Right hindlimb (tissue), 1 donor: ENCODE measurements at regions not wholly inside any gene's neighbourhood (a gene's known extent, or its start where the extent isn't known, plus 50 kb on each side); places are given as distances from the start of the nearest gene placed in this dataset.

Source experiments
- DNase-seq: peaks from one replicate; pipeline ENCODE4 v3.0.0-alpha.2; 2018

DNA sequence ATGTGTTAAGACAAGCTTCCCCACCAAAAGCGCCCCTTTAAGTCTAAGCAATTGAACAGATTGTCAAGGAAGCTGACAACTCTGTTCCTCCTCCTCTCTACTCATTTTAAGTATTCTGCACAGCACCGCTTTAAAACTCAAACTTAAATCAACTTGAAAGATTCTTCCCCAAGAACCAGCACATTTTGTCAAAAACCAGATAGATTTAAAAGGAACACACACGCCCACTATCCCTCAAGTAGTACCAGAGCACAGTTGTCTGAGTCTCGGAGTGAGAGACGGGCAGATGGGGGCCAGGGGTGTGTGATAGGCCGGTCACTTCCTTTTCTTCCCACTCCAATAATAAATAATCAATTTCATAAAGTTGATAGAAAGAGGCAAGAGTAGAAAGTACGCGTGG, 67.7 kb upstream of the POU3F3 start:
- DNase-seq, result no peak

DNA sequence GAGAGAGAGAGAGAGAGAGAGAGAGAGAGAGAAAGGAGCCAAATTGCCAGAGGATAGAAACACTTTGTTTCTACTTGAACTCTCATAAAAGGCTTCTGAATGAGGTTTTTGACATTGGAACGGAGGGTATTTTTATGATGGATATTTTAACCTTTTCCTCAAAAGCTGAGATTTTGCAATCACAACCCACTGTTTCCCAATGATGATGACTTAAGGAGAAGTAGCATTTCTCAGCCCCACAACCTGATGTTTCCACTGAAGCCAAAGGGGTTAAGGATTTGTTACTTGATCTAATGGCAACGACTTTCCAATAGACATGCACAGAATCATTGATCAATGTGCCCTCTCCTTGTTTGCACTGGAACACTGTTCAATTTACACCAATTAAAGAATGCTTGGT, 67.1 kb upstream of the POU3F3 start:
- no peak for DNase-seq

GRCh38 chr2:104787298-104788065, 66.4 kb upstream of the POU3F3 start:
- DNase-seq, result no peak

DNA sequence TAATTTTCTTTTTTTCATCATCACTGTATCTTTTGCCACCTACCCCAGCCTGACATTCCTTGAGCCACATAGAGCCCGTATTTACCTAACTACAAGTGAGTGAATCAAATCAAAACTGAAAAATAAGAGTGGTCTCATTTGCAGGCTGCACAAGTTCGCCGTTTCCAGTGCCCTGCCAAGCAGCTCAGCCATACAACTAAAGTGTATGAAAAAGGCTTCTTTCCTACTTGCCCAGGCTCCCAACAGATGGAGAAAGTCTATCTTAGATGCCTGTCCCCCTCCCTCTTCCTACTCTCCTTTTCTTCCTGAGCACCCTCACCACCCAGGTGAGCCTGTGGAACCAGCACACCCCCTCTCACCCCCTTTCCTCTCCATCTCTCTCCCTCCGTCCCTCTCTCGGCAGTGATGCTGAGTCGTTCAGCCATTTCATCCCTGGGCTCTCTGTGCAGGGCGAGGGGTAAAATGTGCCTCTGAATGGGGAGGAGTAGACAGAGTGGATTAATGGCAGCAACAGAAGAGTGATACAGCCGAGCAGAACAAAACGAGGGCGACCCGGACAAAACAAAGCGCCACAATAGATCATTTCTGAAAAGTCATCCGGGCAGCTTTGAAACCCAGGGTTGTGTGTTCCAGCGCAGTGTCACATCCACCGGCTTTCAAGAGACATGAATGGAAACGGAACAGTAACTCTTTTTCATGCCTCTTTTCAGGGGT, 65.0 kb upstream of the POU3F3 start:
- no peak for DNase-seq

GRCh38 chr2:104790100-104790811, 63.7 kb upstream of the POU3F3 start:
- DNase-seq, result peak; percentile 61

DNA sequence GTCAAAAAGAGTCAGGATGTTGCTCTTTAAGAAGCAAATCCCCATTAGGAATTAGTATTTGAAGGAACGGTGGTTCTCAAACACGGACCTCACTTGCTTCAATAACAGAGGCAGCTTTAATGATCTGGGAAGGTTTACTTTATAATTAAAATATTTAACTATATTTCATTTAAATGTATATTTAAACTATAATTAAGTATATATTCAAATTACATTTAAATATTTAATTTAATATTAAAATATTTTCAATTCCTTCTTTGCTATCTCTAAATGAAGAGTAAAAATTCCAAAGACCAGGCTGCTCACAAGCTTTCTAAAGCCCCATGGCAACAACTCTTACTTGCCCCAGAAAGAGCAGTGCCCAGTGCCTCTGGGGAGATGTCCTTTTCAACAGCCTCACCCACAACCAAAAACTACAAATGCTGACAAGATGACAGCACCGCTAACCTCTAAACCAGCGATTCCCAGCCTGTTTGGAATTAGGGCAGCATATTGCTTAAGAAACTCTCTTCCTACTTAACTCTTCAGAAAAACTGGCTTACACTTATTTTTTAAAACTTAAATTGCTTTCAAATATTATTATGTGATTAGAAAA, 62.9 kb upstream of the POU3F3 start:
- DNase-seq, result no peak

DNA sequence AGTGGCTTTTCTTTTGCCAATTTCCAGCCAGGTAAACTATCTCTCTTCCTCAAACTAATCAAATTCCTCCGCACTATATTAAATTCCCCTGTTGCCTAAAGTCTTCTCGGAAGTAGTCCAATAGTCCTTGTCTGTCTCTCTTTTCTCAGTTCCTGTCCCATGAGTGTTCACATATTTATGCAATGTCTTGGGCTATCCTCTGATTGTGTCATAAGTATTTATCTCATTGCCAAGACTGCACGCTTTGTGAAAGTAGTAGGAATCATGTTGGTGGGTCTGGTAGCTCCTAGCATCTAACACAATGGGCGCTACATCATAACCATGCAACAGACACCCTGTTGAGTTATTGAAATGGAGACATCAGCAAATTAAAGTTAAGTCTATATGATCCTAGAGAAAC, 59.9 kb upstream of the POU3F3 start:
- DNase-seq, result no peak

GRCh38 chr2:104794441-104794840, 59.5 kb upstream of the POU3F3 start:
- no peak for DNase-seq
